NCI-H510A (cell line): ENCODE measurements at regions not wholly inside any gene's neighbourhood (a gene's known extent, or its start where the extent isn't known, plus 50 kb on each side); places are given as distances from the start of the nearest gene placed in this dataset.
"Not testable (repeated sequence)": the region's sequence is repeated elsewhere in the genome, so short reads cannot be mapped to it uniquely, and the experiment has no call there.

Experiments
- DNase-seq: peaks from one replicate; lab custom pipeline; 2025; lab: John Stamatoyannopoulos, UW

GRCh38 chr2:156779416-156780120, 343.4 kb downstream of the GPD2 start:
- no peak for DNase-seq

GRCh38 chr2:156781677-156782076, 345.5 kb downstream of the GPD2 start:
- not testable (repeated sequence) for DNase-seq

- no peak for DNase-seq
These were observed 348.0 kb downstream of the GPD2 start for GRCh38 chr2:156784020-156784701.

- DNase-seq = no peak
These were observed 351.3 kb downstream of the GPD2 start for GRCh38 chr2:156787517-156787916.

GRCh38 chr2:156790343-156791037, 354.3 kb downstream of the GPD2 start:
- no peak for DNase-seq

- DNase-seq = no peak
These were observed 356.2 kb downstream of the GPD2 start for GRCh38 chr2:156792242-156792840.

- no peak for DNase-seq
These were observed 361.7 kb downstream of the GPD2 start for GRCh38 chr2:156797832-156798231.

- DNase-seq = no peak
These were observed 364.0 kb downstream of the GPD2 start for GRCh38 chr2:156800065-156800653.

- no peak for DNase-seq
These were observed 364.7 kb downstream of the GPD2 start for GRCh38 chr2:156800781-156801361.

GRCh38 chr2:156803243-156803642, 367.1 kb downstream of the GPD2 start:
- no peak for DNase-seq

- no peak for DNase-seq
These were observed 367.8 kb downstream of the GPD2 start for GRCh38 chr2:156803967-156804366.

GRCh38 chr2:156810094-156810493, 373.9 kb downstream of the GPD2 start:
- DNase-seq = no peak

GRCh38 chr2:156812496-156812895, 376.3 kb downstream of the GPD2 start:
- no peak for DNase-seq

- no peak for DNase-seq
These were observed 381.3 kb downstream of the GPD2 start for GRCh38 chr2:156817430-156817829.

- DNase-seq = no peak
These were observed 382.0 kb downstream of the GPD2 start for GRCh38 chr2:156818221-156818620.

GRCh38 chr2:156818944-156819343, 382.8 kb downstream of the GPD2 start:
- no peak for DNase-seq

GRCh38 chr2:156826341-156826933, 390.3 kb downstream of the GPD2 start:
- no peak for DNase-seq

GRCh38 chr2:156834431-156834830, 398.3 kb downstream of the GPD2 start:
- no peak for DNase-seq

GRCh38 chr2:156837635-156838370, 401.6 kb downstream of the GPD2 start:
- DNase-seq = no peak

- no peak for DNase-seq
These were observed 405.1 kb downstream of the GPD2 start for GRCh38 chr2:156841321-156841720.
